GM20000 (cell line): ENCODE measurements at regions not wholly inside any gene's neighbourhood (a gene's known extent, or its start where the extent isn't known, plus 50 kb on each side); places are given as distances from the start of the nearest gene placed in this dataset.

ENCODE experiments used
- DNase-seq: peaks from one replicate; pipeline ENCODE4 v3.0.0; 2012; ENCODE audit warnings: low spot score
- TF ChIP-seq, protein P1 (sequence below): IDR thresholded peaks from 2 replicates; pipeline ENCODE4 v1.5.1; 2012; ENCODE audit warnings: mild to moderate bottlenecking, control low read depth; ENCODE audit errors: extremely low read depth, missing control alignments

DNA sequence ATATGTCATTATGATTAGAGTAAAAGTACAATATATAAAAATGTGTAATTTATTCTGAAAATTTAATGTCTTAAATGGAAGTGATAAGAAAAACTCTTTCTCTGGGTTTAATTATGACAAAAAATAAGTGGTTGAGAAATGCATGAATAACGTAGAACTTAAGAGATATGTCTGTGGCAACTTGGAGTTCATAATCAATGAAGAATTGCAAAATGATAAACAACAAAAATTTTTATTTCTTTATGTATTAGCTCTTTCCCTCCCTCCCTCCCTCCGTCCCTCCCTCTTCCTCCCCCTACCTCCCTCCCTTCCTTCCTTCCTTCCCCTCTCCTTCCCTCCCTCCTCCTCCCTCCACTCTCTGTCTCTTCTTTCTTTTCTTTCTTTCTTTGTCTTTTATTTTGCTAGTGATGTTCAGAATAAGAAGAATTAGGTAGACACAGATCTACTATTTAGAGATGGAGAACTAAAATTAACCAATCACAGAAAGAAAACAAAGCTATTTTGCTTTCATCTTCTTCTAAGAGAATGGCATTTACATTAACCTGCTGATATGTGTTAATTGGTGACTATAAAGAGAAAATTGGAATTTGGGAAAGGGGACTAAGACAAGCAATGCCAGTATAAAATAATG lies 96.3 kb upstream of the PDC start:
- TF ChIP-seq, protein P1, sequence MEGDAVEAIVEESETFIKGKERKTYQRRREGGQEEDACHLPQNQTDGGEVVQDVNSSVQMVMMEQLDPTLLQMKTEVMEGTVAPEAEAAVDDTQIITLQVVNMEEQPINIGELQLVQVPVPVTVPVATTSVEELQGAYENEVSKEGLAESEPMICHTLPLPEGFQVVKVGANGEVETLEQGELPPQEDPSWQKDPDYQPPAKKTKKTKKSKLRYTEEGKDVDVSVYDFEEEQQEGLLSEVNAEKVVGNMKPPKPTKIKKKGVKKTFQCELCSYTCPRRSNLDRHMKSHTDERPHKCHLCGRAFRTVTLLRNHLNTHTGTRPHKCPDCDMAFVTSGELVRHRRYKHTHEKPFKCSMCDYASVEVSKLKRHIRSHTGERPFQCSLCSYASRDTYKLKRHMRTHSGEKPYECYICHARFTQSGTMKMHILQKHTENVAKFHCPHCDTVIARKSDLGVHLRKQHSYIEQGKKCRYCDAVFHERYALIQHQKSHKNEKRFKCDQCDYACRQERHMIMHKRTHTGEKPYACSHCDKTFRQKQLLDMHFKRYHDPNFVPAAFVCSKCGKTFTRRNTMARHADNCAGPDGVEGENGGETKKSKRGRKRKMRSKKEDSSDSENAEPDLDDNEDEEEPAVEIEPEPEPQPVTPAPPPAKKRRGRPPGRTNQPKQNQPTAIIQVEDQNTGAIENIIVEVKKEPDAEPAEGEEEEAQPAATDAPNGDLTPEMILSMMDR = no peak
- no peak for DNase-seq

DNA sequence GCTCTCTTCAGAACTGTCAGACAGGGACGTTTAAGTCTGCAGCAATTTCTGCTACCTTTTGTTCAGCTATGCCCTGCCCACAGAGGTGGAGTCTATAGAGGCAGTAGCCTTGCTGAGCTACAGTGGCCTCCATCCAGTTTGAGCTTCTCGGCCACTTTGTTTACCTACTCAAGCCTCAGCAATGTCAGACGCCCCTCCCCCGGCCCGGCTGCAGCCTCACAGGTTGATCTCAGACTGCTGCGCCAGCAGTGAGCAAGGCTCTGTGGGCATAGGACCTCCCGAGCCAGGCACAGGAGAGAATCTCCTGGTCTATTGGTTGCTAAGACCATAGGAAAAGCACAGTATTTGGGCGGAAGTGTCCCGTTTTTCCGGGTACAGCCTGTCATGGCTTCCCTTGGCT lies 89.9 kb upstream of the PDC start:
- no peak for DNase-seq
- TF ChIP-seq, protein P1 = no peak

DNA sequence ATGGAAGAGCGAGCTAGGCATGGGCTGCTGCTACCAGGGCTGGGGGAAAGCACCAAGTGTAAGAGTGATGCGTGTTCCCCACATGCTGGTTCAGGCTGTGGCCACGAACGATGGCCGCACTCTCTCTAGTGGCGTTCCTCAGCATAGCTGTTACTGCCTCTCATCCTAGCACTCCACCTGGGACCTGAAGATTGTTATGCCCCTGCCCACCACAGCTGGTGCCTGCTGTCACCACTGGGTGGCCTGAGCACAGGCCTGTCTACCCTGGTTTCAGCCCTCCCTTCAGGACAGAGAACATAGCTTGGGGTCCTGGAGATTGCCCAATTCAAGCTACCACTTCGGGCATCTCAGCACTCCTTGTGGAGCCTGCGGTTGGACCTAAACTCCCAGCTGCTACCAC lies 80.1 kb upstream of the PDC start:
- TF ChIP-seq, protein P1 = no peak
- no peak for DNase-seq

DNA sequence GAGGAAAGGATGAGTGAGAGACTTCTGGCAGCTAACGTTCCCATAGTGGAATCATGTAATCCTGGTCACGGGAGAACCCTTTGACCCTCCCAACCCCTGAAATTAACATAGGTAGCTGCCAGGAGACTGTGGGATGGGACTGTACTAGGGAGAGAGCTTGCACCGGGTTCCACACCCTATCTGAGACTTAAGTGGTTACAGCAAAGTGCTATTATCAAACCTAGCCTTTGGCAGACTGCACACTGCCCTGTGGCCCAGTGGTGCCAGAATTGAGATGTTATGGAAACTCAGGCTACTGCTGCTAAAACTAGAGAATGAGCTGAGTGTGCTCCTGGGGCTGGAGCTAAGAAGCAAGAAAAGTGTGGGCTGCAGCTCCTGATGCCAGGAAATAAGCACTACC lies 79.6 kb upstream of the PDC start:
- DNase-seq = no peak
- TF ChIP-seq, protein P1 = no peak

DNA sequence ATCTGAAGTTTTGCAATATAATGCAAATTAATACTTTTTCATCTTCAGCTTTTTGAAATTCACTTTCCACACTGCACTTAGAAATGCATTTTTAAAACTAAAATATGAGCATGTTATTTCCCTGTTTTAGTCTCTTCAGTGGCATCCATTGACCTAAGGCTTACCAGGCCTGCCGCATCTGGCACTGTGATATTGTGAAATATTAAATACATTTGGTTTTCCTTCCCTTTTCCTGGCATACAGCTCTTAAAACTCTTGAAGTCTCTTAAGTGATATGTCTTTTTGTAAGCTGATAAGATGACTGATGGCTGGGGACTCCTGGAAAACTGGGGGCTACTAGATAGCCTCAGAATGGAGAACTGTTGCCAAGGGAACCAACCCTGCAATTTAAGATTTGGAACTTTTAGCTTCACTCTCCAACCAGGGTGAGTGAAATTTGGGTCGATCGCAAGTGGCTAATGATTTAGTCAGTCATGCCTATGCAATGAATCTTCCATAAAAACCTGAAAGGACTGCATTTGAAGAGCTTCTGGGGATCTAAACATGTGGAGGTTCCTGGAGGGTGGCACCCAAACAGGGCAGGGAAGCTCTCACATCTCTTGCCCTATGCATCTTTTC lies 75.5 kb upstream of the PDC start:
- no peak for DNase-seq
- TF ChIP-seq, protein P1 = no peak

DNA sequence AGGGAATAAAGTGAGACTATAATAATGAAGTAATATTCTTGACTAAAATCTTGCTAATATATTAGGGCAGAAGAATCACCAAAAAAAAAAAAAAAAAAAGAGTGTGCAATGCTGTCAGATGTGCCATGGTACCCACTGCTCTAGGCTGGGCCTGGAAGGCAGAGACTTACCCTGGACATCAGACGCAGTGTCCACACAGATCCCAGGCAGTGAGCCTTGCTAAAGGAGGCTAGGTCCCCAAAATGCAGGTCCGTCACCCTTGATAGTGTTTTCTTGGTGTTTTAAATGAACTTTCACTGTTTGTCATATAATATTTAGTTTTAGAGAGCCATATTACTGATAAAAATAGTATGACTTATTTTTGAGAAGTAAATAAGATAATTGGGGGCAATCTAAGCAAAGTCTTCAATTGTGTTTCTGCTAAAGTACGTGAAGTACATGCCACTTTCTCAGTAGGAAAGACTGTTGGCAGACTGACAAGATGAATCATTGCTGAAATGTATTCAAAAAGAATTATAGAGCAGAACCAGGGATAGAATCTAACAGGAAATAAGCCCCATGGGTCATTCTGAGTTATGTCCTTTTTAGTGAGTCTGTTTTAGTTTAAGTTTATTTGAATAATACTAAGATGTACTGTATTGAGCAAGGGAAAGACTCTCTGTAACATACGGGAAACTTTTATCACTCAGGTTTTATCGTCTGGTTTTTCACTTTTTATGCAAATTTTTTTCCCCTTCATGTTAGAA lies 74.6 kb upstream of the PDC start:
- DNase-seq = no peak

More for the DNA sequence above, 74.6 kb upstream of the PDC start:
- TF ChIP-seq, protein P1 = no peak
